Epidermal melanocyte (primary cell): ENCODE measurements at regions not wholly inside any gene's neighbourhood (a gene's known extent, or its start where the extent isn't known, plus 50 kb on each side); places are given as distances from the start of the nearest gene placed in this dataset.
"Not testable (repeated sequence)": the region's sequence is repeated elsewhere in the genome, so short reads cannot be mapped to it uniquely, and the experiment has no call there.

Experiments
- DNase-seq: peaks from one replicate; pipeline ENCODE4 v3.0.0; 2011; ENCODE audit warnings: low spot score; ENCODE audit not compliant: insufficient read length

DNA sequence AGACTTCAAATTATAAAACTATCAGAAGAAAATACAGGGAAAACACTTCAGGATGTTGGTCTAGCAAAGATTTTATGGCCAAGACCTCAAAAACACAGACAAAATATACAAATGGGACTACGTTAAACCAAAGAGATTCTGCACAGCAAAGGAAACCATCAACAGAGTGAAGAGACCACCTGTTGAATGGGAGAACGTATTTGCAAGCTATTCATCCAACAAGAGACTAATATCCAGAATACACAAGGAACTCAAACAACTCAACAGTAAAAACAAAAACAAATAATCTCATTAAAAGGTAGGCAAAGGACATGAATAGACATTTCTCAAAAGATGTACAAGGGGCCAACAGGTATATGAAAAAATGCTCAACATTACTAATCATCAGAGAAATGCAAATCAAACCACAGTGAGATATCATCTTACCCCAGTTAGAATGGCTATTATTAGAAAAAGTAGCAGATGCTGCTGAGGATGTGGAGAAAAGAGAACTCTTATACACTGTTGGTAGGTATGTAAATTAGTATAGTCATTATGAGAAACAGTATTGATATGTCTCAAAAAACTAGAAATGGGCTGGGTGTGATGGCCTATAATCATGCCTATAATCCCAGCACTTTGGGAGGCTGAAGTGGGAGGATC is 112.6 kb downstream of the LRIG2 start:
- DNase-seq, result no peak

DNA sequence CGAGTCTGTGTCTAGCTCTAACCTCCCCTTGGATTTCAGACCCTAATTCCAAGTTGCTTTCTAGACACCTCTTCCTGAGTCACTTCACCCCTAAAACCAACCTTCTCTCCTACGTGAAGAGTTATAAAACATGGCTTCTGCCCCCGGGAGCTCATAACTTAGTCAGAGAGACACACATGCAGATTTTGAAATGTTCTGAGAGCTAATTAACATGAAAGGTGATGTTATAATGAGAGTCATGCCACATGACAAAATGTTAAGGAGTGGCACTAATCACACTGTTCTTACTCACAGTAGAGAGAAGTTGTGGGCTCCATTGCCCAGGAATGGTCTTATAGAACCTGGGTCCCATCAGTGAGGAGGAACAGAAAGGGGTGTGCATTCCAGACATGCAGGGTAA is 117.1 kb downstream of the LRIG2 start:
- no peak for DNase-seq

DNA sequence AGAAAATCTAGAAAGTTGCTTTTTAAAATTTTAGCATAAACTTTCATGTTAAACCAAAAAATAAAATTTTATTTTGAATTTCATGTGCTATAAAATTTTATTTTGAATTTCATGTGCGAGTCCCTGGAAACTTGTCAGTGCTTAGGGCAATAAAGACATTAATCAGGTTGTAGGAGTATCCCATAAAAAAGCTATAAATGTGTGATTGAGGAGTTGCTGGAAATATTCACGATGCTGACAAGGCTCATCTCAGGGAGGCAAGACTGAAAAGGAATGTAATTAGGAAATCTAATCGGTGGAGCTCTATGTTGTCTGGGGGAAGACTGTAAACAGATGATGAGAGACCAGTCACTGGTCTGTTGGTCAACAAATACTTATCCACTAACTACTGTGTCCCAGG is 117.9 kb downstream of the LRIG2 start:
- DNase-seq, result no peak

DNA sequence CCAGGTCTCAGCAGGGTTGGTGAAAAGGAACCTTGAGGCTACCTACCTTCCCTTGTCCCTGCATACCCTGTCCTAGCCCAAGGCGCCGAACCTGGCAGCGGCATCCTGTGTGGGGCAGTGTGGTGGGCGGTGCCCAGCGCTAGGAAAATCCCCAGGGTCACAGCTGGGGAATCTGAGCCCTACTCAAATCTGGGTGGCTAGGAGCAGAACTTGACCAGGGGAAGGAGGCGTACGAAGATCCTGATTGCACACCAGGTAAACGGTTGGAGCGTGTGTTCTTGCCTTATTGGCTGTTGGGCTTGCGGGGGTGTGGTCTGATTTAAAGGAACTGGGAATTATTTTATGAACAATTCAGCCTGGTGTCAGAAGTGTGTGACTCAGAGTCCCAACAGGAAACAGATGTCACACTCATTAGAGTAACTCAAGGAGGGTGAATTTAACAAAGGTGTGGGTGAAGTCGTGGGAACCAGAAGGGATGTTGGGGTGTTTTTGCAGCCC is 118.6 kb downstream of the LRIG2 start:
- no peak for DNase-seq

DNA sequence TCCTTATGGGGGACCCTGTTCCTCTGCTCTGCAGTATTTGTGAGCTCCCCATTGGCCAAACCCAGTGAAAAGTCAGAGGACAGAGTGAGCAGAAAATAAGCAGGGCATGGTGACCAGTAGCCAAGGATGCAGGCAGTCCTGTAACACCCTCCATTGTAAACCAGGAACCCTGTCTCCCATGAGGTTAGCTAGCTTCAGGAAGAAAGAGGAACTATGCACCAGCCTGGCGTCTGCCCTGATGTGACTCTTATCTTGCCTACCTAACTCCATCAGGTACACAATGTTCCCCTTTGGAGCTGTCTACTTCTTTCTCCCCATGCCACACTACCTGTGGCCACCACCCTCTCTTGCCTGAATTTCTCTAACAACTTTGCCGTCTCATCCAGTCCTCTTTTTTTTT is 119.2 kb downstream of the LRIG2 start:
- DNase-seq, result no peak

DNA sequence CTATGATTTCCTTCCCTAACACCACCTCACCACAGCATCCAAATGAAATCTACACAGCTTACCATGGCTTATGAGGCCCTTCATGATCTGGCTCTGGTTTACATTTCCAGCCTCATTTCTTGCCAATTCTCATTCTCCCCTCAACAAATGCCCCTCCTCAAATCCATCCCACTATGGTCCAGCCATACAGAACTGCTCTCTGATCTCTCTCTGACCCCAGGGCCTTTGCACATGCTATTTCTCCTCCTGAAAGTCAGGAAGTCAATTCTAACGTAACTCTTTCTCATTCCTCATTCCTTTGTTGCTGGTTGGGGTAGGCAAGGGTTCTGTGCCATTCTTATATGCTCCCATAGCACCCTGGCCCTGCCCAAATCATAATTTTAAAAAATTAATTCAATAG is 120.0 kb downstream of the LRIG2 start:
- no peak for DNase-seq

DNA sequence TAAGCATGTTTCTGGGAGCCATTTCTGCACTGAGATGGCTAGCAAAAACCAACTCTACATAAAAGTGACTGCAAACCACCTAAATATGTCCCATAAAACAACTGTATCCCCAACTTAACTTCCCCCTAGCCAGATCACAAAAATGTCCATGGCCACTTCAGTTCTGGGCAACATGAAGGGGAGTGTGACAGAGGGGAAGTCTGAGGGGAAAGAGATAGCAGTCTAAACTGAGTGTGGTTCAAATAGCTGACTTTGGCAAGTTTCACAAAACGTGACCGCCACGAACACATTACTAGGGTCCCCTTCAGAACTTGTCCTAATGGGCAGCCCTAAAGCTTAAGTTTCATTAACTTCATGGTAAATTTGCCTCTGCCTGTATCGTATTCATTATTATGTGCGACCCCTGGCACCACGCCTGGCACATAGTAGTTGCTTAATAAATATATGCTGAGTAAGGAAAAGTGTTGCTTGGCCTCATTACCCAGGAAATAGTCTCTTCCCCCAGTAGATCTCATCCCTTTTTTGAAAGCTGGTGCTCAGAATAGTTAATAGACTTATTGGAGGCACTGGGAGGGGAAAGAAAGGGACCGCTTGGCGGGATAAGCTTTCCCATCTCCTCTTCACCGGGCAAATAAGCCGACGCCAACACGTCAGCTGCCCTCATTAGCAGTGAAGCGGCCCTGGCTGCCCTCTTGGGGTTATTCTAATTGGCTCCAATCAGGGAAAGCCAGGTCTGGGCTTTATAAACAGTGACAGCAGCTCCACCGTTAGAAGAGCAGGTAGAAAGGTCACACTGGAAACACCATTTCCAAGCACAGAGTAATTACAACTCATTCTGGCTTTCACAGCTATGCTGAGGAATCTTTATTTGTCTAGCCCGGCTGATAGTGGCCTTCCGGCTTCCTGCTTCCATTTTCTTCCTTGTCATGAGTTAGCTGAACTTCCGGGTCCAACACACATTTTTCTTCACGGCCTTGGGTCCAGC is 122.1 kb downstream of the LRIG2 start:
- DNase-seq, result no peak

DNA sequence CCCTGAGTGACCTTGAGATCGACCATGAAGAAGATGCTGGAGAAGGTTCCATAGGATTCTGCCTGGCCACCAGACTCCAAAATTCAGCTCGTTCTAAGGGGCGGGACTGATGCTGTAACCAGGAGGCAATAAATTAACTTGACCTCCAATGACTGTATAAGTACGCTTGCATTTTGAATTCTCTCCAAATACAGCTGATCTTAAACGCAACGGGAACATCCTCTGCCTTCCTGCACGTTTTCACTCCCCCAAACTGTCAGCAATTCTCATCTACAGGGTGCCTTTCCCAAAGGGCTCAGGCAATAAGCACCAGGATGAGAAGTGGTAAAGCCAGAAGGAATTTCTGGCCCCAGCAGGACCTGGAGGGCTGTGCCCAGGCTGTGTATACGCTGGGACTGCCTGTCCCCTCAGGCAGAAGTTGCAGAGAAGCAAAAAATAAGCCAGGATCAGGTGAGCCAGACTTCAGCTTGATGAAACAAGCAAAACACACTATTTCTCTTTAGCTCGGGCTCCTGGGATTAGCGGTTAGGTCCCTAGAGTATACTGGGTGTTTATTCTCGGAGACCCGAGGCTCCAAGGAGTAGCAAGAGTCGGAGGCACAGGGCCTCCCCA is 124.8 kb downstream of the LRIG2 start:
- no peak for DNase-seq

DNA sequence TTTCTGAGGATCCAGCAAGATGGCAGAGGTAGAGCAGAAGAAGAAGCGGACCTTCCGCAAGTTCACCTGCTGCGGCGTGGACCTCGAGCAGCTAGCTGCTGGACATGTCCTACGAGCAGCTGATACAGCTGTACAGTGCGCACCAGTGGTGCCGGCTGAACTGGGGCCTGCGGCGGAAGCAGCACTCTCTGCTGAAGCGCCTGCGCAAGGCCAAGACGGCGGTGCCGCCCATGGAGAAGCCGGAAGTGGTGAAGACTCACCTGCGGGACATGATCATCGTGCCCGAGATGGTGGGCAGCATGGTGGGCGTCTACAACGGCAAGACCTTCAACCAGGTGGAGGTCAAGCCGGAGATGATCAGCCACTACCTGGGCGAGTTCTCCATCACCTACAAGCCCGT is 125.8 kb downstream of the LRIG2 start:
- DNase-seq, result no peak

DNA sequence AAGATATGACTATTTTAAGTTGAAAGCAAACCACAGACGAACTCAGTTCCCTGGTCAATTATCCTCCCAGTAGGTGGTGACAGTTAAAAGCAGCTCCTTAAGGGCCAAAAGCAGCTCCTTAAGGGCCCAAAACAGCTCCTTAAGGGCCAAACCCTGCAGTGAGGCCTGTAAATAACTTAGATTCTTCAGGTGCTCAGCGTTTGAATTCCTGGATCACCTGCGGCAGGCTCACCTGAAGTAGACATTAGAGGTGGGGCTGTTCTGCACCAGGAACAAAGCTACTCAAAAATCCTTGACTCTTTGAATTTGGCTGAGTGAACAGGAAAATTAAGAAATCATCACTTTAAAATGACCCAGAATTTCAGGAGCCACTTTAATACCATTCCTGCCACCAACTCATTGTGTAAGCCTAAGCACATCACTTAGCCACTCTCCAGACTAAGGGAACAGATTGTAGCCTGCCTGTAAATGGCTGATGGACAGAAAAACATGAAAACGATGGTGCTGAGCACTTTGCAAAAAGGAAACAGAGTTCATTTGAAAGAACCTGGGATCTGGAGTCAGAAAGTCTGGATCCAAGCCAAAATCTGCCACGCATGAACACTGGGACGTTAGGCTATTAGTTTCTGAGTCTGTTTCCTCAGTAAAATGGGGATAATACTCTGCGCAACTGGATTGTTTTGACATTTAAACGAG is 126.9 kb downstream of the LRIG2 start:
- no peak for DNase-seq

DNA sequence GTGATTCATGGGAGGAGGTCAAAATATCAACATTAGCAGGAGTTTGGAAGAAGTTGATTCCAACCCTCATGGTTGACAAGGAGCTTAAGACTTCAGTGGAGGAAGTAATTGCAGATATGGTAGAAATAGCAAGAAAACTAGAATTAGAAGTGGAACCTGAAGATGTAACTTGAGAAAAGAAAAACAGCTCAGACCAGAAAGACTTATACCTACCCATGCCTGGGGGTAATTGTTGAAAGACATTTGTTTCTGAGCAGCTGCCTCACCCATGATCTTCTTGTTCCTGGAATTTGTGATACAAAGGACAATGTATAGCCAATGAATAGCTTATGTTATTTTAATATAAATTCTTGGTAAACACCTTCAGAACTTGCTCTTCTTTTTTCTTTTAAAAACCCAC is 128.6 kb downstream of the LRIG2 start:
- no peak for DNase-seq

DNA sequence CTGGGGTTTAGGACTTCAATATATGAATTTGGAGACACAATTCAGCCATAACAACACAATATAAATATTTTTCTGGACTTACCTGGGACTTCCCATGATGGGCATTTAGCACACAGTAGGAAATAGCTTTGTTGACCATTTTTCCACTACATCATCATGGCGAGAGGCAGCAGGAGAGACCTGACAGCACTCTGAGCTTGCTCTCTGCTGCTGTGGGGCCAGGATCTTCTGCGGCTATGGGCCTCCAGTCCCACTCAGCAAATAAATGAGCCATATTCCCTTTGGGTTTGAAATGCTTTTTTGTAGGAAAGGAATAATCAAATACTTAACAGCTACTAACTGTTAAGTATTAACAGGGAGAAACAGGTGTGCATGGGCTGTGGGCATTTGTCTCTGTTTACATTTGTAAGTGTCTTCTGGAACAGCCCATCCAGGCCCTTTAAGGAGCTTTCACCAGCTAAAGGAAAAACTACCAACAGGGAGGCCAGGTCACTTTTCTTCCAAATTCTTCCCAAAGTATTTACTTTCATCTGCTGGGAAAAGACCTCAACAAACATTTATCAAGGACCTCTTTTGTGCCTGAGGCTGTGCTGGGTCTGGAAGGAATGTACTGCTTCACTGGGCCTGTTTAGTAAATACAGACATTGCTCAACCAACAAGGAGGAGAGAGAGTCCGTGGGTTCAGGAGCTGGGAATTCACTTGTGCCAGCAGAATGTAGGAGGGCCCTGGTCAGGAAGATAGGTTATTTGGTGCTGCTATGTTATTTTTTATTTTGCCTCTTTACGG is 133.2 kb downstream of the LRIG2 start:
- no peak for DNase-seq

DNA sequence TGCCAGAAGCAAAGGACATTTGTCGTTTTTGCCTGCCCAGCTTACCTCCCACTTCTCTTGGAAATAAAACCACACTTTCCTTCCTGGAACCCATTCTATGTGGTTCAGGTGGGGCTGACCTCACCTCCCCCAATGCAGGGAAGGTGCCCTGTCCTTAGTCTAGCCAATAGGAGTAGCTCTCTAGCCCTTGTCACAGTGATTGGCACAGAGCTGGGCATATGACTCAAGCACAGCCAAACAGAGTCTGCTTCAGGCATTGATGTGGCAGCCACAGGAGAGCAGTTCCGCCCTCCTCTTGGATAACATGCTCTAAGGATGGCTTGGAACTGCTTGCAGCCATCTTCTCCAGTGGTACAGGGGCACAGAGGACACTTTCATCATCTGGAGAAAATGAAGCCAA is 134.0 kb downstream of the LRIG2 start:
- no peak for DNase-seq

DNA sequence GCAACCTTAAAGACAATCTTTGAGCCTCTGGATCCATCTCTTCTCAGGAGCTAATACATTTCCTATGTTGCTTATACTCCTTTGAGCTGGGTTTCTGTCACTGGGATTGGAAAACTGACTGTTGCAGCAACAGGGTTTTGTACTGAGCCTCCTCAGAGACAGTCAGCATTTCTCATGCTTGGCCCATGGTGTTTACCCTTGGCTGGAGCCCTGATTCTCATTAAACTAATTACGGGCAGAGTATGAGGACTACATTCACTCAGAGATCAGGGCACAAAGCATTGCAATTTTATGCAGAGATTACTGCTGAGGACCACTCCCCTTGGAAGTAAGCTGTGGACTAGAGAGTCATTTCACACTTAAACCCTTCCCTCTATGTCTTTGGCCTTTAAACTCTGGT is 134.5 kb downstream of the LRIG2 start:
- DNase-seq, result no peak

DNA sequence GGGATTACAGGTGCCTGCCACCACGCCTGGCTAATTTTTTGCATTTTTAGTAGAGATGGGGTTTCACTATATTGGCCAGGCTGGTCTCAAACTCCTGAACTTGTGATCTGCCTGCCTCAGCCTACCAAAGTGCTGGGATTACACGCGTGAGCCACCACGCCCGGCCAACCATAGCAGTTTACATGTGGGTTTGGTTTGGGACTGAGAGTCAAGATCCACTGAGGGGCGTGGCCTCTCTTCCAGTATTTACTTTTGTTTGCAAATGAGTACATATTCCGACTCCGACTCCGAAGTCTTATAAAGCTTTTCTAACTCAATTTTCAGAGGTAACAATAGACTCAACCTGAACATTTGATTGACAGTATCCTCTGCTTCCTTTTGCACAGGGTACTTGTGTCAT is 135.4 kb downstream of the LRIG2 start:
- DNase-seq, result not testable (repeated sequence)

DNA sequence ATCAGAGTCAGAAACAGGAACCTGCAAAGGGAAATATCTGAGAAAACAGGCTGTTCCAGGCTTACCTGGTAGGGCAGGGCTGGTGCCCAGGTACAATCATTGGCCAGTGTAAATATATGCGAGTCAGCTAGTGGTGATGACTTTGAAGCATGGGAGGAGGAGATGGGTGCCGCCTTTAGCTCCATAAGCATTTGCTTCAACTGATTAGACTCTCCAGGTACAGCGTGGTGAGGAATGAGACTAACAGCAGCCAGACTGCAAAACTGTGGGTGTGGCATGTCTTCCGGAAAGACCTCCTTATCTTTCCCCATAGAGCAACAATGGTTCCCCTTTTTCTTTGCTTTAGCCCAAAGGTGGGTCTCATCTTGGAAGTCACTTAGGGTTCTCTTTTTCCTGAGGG is 137.2 kb downstream of the LRIG2 start:
- DNase-seq, result no peak

DNA sequence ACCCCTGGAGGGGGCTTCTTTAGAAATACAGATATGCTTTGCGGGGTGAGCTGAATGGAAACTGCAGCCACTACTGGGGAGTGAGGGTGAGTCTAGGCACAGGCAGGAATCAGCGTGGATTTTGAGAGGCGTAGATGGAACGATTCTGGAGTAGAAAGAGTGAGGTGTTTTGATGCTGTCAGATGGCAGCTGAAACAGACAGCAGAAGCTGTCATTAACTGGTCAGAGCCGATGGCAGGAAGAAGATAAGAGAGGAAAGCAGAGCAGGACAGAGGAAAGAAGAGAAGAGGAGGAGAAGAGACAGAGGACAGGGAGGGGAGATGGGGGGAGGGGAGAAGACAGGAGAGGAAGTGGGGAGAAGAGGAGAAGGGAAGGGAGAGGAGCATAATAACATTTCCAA is 138.5 kb downstream of the LRIG2 start:
- no peak for DNase-seq

DNA sequence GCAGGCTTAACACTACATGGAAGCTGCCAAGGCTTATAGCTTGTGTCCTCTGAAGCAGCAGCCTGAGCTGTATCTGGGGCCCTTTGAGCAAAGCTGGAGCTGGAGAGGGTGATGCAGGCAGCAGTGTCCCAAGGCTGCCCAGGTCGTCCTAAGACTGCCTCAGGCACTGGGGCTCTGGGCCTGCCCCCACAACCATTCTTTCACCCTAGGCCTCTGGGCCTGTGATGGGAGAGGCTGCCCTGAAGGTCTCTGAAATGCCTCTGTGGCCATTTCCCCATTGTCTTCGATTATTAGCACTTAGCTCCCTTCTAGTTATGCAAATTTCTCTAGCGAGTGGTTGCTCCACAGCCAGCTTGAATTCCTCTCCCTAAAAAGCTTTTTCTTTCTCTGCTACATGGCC is 142.0 kb downstream of the LRIG2 start:
- no peak for DNase-seq

DNA sequence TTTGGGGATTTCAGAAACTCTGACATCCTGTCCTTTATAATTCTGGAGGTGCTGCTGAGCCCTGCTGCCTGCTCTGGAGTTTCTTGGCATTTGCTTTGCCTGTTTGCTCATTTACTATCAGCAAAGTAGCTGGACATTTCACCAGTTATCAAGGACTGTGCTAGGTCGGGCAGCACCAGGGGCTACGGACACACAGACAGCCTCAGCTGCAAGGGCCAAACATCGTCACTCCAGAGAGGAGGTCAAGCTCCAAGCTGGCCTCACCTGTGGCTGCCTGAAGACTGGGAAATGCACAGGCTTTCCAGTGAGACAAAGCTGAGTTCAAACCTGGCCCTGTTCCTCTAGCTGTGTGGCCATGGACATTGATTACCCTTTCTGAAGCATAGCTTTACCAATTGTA is 143.7 kb downstream of the LRIG2 start:
- no peak for DNase-seq

DNA sequence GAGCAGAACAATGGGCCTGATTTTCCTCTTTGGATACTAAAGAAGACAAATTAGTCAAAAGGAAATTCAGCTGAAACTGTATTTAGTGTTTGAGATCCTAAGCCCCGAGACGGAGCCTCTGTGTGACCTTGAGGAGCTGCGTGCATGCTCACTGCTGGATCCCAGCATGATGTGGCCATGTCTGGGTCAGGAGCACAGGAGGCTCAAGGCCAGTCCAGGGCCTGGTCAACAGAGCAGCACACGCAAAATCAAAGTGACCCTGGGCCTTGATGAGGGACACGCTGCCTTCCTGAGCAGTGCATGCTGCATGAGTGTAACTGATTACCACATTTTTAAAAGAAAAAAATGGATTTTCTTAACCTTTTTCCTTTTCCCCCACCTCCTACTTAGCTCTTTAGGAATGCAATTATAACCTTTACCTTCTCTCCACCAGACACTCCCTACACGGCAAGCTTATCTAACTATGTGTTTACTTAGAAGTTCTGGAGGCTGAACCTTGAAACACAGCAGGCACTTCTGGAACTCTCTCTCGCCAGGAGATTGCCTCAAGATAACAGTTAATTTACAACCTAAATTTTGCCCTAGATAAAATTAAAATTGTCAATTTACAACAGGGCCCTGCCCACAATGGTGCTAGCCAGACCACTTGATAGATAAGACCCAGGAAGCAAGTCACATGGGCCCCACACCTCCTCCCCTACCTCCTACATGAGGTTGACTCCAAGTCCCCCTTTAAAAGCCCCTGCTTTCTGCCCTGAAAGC is 144.6 kb downstream of the LRIG2 start:
- DNase-seq, result no peak
